ENCODE measurements at regions not wholly inside any gene's neighbourhood (a gene's known extent, or its start where the extent isn't known, plus 50 kb on each side); places are given as distances from the start of the nearest gene placed in this dataset.

DNA sequence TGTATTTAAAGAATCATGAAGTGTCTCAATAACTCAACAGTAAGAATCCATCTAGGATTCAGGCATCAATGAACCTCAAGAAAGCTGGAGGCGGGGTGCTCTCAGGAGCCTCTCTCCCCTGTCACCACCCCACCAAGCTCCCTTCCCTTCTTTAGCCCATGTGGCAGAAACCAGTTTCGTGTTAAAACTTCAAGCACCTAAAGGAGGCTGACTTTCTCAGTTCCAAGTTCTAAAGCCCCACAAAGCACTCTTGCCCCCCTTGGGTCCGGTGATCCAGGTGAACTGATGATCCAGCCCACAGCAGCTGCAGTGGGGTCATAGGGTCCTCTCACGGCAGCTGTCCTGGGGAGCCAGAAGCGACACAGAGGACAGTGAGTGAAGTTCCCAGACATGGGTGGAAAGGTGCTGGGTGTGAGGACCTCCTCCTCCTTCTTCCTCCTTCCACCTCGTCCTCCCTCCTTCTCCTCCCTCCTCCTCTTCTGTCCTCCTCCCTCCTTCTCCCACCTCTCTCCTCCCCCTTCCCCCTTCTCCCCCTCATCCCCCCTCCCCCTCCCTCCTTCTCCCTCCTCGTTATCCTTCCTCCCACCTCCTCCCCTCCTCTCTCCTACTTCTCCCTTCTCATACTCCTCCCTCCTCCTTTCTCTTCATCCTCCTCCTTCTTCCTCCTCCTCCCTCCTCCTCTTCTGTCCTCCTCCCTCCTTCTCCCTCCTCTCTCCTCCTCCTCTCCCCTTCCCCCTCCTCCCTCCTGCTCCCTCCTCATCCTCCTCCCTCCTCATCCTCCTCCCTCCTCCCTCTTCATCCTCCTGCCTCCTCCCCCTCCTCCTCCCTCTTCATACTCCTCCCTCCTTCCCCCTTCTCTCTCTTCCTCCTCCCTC lies 192.4 kb upstream of the AGAP1 start:
- no peak for DNase-seq (ENCODE audit: low read depth in 2 of 2)

DNA sequence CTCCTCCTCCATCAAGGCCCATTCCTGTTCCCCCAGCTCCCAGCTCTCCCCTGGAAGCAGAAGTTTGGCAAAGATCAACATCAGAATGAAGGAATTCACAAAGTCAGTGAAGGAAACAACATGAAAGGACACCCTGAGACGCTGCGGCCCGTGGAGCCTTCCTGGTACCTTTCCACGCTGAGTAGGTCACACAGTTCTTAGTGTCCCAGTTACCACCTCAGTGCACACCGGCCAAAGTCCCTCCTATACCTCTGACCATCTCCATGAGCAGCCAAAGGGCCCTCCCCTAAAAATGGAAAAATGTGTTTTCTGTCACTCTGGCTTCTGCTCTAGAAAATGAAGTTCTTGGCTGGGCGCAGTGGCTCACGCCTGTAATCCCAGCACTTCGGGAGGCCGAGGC lies 191.6 kb upstream of the AGAP1 start:
- no peak for DNase-seq (ENCODE audit: low read depth in 2 of 2)

DNA sequence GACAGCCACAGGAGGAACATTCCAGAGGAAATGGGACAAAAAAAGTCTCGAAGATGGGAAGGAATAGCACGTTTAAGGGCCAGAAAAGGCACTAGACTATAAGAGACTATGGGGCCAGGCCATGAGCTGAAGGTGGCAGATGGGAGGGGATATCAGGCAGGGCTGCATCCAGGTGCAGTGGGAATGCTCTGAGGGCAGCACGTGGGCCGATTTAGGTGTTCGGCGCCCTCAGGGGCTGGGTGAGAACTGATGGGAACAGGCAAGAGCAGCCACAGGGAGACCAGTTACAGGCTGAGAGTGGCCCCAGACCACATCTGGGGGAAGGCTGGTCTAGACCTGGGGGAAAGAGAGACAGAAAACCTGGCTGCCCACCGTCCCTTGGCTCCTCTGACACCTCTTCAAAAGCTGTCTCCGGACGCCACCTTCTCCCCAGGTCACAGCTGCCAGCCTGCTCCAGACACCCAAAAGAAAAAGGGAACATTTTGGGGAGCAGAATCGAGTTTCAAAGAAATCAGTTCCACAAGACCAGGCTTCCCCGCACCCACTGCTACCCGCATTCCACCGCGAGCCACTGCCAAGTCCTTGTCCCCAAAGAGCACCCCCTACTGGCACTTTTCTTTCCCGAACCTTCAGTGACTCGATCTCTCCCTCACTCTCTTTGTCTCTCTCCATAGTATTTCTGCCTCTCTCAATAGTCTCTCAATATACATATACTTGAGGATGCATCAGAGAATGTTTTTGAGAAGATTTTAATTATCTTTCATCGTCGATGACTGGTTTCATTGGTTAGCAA lies 190.1 kb upstream of the AGAP1 start:
- DNase-seq (ENCODE audit: low read depth in 2 of 2) = no peak

DNA sequence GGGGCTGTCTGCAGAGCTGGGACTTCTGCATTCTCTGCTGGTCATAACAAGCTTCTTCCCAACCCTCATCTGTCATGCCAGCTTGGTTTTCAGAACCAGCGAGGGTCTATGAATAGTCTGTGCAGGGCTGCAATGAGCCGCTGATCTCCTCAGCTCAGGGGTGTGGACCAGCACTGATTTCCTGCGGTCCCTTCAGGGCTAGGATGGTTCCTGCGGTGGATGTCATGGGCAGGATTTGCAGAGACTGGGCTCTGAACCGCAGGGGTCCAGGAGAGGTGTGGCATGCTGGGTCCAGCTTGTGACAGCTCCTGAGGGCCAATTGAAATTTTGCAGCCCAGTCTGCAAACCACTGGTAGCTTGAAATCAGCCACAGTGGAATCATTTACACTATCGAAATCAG lies 188.2 kb upstream of the AGAP1 start:
- no peak for DNase-seq (ENCODE audit: low read depth in 2 of 2)

DNA sequence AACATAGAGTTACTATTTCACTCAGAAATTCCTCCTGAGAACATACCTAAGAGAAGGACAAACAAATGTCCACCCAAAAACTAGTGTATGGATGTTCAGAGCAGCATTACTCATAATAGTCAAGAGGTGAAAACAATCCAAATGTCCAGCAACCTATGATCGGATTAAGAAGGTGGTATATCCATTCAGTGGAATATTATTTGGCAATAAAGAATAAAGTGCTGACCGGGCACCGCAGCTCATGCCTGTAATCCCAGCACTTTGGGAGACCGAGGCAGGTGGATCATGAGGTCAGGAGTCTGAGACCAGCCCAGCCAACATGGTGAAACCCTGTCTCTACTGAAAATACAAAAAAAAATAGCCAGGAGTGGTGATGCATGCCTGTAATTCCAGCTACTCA lies 182.8 kb upstream of the AGAP1 start:
- DNase-seq (ENCODE audit: low read depth in 2 of 2) = no peak

DNA sequence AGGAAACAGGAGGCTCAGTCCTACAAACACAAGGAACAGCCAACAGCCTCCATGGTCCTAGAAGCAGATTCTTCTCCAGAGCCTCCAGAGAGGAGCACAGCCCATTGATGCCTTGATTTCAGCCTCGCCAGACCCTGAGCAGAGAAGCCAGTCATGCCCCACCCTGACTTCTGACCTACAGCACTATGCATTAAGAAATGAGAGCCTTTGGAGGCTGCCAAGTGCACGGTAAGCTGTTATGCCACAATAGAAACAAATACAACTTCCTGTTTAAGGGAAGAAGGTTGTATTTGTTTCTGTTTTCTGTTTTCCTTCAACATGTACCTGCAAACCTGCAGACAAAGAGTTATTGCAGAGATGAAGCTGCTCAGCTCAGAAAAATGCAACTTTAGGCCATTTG lies 181.3 kb upstream of the AGAP1 start:
- DNase-seq (ENCODE audit: low read depth in 2 of 2) = no peak

DNA sequence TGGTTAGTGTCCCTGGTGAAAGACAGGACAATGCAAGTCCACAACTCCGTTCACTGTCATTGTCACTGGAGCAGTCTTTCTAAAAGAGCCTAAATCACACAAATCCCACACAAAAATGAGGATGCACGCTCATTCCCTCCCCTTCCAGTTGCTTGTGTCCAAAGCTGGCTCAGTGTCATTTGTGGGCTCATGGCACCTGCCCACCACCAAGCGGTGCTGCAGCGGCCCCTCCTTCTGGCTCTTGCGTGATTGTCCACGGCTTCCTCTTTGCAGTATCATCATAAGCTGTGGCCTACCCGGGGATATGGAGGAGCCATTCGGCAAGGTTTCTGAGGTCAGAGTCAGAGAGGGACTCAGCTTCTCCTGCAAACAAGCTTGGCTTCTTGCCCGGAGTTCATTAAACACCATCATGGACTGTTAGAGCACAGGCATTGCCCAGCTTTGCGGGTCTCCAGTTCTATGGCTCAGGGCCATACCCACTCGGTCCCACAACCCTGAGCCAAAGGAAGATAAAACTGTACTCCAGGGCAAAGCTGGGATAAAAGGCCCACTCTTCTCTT lies 179.4 kb upstream of the AGAP1 start:
- DNase-seq (ENCODE audit: low read depth in 2 of 2) = no peak

DNA sequence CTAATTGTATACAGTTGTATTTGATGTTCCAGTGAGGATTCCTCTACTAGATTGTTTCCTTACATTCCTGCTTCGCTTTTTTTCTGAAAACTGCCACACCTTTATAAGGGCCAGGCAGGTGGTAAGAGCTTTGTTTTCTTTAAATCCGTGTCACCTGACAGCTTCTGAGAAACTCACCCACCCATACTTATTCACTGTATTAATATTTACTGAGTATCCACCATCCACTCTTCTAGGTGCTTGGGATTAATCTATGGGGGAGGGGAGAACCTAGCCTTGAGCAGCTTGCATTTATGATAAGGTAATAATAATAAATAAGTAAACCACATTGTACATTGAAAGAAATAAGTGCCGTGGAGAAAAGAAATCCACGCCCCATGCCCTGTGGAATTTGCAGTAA lies 174.7 kb upstream of the AGAP1 start:
- DNase-seq (ENCODE audit: low read depth in 2 of 2) = no peak

DNA sequence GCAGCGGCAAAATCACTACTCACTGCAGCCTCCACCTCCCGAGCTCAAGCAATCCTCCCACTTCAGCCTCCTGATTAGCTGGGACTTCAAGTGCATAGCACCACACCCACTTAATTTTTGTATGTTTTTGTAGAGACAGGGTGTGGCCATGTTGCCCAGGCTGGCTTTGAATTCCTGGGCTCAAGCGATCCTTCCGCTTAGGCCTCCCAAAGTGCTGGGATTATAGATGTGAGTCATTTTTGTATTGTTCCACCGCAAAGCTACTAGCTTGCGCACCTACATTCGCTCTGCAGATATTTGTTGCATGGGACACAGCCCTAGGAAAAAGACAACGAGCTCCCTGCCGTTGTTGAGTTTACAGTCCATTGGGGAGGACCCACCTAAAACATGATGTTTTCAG lies 173.5 kb upstream of the AGAP1 start:
- no peak for DNase-seq (ENCODE audit: low read depth in 2 of 2)

DNA sequence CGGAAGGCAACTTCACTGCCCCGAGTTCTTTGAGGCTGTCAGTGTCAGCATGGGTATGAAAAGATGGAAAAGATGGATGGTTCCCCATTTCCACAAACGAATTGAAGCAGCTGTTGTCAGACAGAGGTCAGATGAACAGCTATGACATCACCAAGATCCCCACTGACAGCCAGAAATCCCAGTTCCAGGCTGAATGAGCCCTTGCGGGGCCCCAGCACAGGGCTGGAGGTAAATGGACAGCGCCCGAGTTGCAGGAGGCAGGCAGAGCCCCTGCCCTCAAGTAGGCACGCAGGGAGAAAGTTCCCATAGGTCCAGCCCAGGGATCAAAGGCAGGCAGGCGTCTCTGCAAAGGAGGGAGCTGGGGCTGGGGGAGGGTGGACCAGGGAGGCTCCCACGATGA lies 169.5 kb upstream of the AGAP1 start:
- no peak for DNase-seq (ENCODE audit: low read depth in 2 of 2)

DNA sequence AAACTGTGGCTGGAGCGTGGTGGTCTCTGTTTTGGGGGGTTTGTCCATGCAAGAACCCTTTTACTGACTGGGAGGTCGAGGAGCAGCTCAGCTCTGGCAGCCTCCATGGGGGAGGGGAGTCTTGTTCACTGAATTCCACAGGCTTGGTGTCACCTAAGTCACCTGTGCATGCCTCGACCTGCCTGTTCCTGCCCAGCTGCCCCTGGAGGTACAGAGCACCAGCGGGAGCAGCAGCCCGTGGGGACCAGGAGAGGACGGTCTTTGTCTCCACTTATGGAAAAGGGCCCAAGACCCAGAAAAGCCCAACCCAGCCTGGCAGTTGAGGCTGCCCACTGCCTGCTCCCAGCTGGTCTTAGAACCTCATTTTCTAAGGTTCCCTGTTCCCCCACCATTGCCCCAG lies 168.7 kb upstream of the AGAP1 start:
- DNase-seq (ENCODE audit: low read depth in 2 of 2) = no peak

DNA sequence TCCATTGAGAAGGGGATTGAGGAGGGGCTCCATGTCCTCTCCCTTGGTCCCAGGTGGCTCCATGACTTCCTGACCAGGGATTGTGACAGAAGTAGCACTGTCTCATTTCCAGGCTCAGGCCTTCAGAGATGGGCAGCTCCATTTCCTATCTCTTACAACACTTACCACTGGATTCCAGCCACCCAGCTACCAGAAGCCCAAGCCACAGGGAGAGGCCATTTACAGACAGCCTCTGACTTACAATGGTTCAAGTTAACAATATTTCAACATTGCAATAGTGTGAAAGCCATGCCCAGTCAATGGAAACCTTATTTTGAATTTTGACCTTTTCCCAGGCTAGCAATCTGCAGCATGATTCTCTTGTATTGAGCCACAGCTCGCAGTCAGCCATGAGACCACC lies 164.9 kb upstream of the AGAP1 start:
- DNase-seq (ENCODE audit: low read depth in 2 of 2) = no peak

DNA sequence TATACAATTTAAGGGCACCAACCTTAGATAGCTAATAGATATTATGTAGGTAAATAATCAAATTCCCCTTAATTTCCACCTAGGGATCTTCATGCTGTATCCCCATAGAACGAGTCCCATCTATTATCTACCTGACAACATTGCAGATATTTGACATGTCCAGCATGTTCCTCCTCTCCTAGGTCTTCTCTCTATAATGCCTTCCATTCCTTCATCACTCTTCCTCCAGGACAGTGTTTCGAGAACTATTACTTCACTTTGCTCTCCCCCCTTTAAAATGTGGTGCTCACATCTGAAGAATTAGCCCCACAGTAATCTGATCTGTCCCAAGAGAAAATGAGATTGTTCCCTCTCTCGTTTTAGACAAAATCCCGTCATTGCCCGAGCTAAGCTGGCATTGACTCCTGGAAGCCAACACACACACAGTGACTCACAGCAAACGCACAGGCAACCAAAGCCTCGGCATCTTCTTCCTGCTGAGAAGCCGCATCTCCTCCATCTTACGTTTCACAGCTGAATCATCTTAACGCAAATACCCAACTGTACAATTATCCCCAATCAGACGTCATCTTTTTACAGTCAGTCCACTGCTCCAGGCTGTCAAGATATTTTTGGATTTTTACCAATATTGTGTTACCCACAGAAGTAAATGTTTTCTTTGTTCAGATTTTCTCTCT lies 162.9 kb upstream of the AGAP1 start:
- peak; percentile 40 to 55 for DNase-seq (ENCODE audit: low read depth in 2 of 2)

DNA sequence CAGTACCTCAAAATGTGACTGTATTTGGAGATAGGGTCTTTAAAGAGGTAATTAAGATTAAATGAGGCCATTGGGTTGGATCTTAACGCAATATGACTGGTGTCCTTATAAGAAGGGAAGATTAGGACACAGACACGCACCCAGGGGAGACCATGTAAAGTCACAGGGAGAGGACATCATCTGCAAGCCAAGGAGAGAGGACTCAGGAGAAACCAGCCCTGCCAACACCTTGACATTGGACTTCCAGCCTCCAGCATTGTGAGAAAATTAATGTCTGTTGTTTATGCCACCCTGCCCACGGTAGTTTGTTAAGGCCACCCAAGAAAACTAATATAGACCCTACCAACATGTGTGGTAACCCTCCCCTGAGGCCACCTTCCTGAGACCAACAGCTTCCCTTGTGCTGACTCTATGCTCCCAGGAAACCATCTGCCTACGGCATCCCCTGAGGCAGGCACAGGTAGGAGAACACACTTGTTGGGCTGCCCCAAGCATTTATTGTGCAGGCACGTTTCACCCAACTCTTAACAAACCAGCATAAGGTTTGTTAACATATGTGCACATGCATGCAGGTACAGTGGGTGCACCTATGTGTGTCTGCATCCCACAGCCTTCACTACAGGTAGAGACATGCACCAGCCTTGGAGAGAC lies 161.5 kb upstream of the AGAP1 start:
- DNase-seq (ENCODE audit: low read depth in 2 of 2) = no peak

DNA sequence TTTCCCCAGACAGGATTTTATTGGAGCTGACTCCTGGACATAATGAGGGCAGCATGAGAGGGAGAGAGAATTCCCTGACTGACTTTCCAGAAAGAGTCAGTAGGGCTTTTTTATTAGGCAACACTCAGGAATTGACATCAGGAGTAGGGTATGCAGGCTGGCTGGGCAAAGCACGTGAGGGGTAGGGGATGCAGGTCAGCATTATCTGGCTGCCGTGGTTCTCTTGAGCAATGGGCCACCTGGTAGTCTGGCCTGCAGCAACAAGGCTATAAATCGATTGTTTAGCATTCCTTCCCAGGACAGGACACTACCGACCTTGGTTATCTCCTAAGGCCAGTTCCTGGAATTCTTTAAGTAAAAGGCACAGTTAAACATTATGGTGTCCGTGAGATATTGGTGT lies 160.8 kb upstream of the AGAP1 start:
- DNase-seq (ENCODE audit: low read depth in 2 of 2) = no peak

DNA sequence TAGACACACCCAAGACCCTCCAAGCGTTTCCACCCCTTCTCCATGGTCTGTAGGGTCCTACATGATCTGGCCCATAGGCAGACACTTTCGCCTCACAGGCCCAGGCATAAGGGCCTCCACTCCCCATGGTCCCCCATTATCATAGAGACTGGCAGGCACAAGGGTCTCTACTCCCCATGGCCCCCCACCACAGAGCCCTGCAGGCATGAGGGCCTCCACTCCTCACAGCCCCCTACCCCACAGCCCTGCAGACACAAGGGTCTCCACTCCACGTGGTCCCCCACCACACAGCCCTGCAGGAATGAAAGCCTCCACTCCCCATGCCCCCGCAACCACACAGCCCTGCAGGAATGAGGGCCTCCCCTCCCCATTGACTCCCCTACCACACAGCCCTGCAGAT lies 159.7 kb upstream of the AGAP1 start:
- DNase-seq (ENCODE audit: low read depth in 2 of 2) = no peak

DNA sequence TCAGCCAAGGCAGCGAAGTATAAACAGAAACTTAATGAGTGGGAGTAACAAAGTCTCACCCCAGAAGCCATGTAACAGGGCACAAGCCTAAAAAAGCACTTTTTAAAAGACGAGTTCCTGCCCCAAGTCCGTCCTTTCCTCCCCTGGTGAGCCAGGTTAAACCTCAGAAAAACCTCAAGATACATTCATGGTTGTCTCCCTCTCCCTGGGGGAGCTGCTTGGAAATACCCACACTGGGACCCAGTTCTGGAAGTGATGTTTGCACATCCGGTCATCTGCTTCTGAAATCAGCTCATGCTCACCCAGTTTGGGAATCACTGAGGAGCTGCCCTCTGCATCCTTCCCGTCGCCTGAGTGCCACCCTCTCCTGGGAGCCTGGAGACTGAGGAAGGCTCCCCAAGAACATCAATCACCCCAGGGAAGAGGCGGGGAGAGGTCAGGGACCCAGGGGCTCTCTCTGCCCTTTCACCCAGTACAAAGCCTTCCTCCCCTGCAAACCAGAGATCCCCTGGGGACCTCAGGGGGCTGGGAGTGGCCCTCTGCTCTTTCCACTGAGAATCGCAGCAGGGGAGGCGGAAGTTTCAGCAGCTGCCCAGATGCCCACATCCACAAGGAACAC lies 150.6 kb upstream of the AGAP1 start:
- DNase-seq (ENCODE audit: low read depth in 2 of 2) = no peak

DNA sequence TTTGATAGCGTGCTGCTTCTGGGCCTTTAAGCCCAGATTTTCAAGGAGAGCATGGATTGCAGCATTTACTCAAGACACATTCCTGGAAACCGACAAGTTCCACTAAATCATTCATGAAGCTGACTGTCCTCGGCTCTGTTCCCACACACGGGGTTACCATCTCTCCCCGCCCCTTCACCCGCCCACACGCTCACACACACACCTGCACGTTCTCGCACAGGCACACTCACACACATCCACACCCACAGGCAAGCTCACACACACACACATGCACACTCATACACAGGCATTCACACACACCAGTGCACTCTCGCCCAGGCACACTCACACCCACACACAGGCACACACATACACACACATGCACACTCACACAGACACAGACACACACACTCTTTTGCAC lies 150.0 kb upstream of the AGAP1 start:
- DNase-seq (ENCODE audit: low read depth in 2 of 2) = peak in 1 of 2 experiments; percentile 26

DNA sequence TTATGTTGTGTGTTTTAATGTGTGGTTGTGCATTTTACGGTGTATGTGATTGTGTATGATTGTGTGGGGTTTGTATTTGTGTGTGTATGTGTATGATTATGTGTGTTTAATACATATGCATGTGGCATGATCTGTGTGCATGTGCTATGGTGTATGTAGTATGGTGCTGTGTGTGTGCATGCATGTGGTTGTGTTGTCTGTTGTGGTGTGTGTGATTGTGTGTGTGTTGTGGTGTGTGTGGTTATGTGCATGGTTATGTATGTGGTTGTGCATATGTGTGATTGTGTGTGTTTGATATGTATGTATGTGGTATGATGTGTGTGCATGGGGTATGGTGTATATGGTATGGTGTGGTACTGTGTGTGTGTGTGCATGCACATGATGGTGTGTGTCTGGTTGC lies 148.1 kb upstream of the AGAP1 start:
- DNase-seq (ENCODE audit: low read depth in 2 of 2) = no peak

DNA sequence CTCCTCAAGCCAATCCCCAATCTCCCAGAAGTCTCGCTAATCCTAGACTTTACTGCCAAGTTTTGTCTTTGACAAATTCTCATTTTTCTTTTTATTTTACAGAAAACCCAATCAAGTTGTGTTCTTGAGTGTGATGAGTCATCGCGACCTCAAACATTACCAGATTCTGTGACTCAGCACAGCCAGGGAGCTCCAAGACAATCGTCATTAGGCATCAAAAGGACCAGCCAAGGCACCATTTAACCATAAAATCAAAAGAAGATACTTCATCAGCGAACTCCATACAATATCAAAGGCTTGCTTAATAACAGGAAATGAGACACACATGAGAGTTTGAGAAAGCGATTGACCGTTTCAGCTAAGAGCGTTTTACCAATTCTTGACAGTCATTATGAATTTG lies 146.2 kb upstream of the AGAP1 start:
- DNase-seq (ENCODE audit: low read depth in 2 of 2) = peak; percentile 81

DNA sequence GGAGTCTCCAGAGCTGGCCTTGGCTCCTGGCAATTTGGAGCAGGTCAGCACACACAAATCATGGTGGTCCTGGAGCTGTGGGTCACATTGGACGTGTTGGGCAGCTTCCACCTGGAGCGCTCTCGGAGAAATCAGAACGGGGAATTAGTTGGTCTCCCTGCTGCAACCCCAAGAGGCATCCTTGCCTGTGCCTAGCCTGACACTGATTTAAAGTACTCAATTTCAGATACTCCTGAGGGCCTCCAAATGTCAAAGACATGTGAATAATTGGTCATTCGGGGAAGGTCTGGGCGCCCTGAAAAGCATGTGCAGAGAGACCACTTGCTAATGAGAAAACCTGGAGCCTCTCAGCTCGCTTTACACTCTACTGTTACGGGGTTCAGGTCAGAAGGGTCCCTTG lies 145.5 kb upstream of the AGAP1 start:
- no peak for DNase-seq (ENCODE audit: low read depth in 2 of 2)
